DOHH2 (cell line): ENCODE measurements at regions not wholly inside any gene's neighbourhood (a gene's known extent, or its start where the extent isn't known, plus 50 kb on each side); places are given as distances from the start of the nearest gene placed in this dataset.

Source experiments
- EZH2phosphoT487 ChIP-seq: fragments of 200-600 bp; sonication (generic); IDR thresholded peaks from 2 replicates; pipeline ENCODE4 v1.6.1; 2017; ENCODE audit warnings: borderline replicate concordance, mild to moderate bottlenecking, antibody characterized with exemption, low read length, moderate library complexity, mixed read lengths
- TF ChIP-seq, protein P1 (sequence below): fragments of 200-600 bp; sonication (generic); IDR thresholded peaks from one replicate; pipeline ENCODE4 v1.5.1; 2014; ENCODE audit warnings: antibody characterized with exemption, mild to moderate bottlenecking, low read depth, low read length; ENCODE audit not compliant: poor library complexity, severe bottlenecking

DNA sequence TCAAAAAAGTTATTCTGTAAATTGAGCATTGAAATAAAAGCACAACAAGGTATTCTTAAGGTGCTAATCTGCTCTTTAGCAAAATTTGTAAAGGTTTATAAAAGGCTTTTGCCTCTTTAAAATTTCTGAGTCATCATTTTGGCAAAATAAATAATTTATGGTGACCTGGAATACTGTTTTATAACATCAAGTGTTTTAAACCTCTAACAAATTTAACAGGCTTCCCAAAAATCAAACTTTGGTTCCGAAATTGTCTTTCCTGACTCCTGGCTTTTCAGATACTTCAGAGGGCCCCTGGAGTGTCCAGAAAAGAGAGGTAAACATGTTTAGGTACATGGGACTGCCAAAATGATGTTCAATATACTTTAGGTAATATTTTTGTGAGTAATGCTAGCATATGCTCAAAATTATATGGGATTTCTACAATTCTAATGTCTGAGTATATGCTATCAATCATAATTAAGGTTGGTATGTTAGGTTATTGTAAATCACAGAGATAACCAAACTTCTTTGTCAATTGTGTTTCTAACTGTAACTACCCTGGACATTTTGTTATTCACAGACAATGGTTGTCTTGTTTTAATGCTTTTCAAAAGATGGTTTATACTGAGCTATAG lies 160.3 kb upstream of the OLIG3 start:
- TF ChIP-seq, protein P1, sequence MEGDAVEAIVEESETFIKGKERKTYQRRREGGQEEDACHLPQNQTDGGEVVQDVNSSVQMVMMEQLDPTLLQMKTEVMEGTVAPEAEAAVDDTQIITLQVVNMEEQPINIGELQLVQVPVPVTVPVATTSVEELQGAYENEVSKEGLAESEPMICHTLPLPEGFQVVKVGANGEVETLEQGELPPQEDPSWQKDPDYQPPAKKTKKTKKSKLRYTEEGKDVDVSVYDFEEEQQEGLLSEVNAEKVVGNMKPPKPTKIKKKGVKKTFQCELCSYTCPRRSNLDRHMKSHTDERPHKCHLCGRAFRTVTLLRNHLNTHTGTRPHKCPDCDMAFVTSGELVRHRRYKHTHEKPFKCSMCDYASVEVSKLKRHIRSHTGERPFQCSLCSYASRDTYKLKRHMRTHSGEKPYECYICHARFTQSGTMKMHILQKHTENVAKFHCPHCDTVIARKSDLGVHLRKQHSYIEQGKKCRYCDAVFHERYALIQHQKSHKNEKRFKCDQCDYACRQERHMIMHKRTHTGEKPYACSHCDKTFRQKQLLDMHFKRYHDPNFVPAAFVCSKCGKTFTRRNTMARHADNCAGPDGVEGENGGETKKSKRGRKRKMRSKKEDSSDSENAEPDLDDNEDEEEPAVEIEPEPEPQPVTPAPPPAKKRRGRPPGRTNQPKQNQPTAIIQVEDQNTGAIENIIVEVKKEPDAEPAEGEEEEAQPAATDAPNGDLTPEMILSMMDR: no peak
- no peak for TF ChIP-seq EZH2phosphoT487
